Thyroid gland (tissue), 4 donors: ENCODE measurements at regions not wholly inside any gene's neighbourhood (a gene's known extent, or its start where the extent isn't known, plus 50 kb on each side); places are given as distances from the start of the nearest gene placed in this dataset.

Experiments
- POLR2A ChIP-seq, 2 donors: fragments of 450-650 bp; IDR thresholded peaks; one replicate each; pipeline ENCODE4 v1.6.1; 2017; ENCODE audit warnings: antibody characterized with exemption in 2 of 2, mild to moderate bottlenecking in 2 of 2, moderate library complexity in 1 of 2
- TF ChIP-seq, protein P1 (sequence below), 6 experiments: fragments of 200-600 bp in 3 of 6; fragments of 450-650 bp in 3 of 6; sonication (generic) in 3 of 6; IDR thresholded peaks; one replicate each; pipeline ENCODE4 v1.5.1; 2016 to 2019; ENCODE audit warnings: antibody characterized with exemption in 6 of 6, mild to moderate bottlenecking in 2 of 6, inconsistent platforms in 1 of 6, moderate library complexity in 1 of 6

DNA sequence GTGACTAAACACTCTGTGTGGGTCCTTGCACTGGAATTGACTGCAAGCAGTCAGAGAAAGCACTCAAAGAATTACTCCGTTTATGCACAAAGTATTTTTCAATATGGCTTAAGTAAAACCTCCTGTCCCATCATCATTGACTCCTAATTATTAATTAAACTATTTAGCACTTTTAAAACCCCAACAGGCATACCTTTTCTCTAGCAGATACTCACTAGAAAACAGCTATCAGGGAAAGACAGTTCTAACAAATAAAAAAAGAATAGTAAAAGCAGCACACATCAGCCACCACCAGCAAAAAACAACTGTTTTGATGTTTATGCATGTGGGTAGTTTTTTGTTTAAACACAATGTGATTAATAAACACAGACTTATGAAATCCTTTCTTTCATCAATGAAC is 66.2 kb upstream of the GYPA start:
- no peak for TF ChIP-seq POLR2A (IDR thresholded peaks at IDR 0.05)
- TF ChIP-seq, protein P1, sequence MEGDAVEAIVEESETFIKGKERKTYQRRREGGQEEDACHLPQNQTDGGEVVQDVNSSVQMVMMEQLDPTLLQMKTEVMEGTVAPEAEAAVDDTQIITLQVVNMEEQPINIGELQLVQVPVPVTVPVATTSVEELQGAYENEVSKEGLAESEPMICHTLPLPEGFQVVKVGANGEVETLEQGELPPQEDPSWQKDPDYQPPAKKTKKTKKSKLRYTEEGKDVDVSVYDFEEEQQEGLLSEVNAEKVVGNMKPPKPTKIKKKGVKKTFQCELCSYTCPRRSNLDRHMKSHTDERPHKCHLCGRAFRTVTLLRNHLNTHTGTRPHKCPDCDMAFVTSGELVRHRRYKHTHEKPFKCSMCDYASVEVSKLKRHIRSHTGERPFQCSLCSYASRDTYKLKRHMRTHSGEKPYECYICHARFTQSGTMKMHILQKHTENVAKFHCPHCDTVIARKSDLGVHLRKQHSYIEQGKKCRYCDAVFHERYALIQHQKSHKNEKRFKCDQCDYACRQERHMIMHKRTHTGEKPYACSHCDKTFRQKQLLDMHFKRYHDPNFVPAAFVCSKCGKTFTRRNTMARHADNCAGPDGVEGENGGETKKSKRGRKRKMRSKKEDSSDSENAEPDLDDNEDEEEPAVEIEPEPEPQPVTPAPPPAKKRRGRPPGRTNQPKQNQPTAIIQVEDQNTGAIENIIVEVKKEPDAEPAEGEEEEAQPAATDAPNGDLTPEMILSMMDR (IDR thresholded peaks at IDR 0.05): no peak
